Esophagus muscularis mucosa (tissue), 4 donors: ENCODE measurements at regions not wholly inside any gene's neighbourhood (a gene's known extent, or its start where the extent isn't known, plus 50 kb on each side); places are given as distances from the start of the nearest gene placed in this dataset.

Experiments used
- EP300 ChIP-seq: sonication (generic); formaldehyde crosslinking; IDR thresholded peaks from one replicate; pipeline ENCODE4 v1.6.1; 2017; ENCODE audit warnings: antibody characterized with exemption
- POLR2A ChIP-seq: fragments of 450-650 bp; IDR thresholded peaks from one replicate; pipeline ENCODE4 v1.6.1; 2017; ENCODE audit warnings: antibody characterized with exemption, moderate library complexity, mild to moderate bottlenecking, low read depth
- POLR2AphosphoS5 ChIP-seq, 2 donors: sonication (generic); formaldehyde crosslinking; IDR thresholded peaks; one replicate each; pipeline ENCODE4 v1.6.1; 2017; ENCODE audit warnings: antibody characterized with exemption in 2 of 2
- TF ChIP-seq, protein P1 (sequence below), 3 experiments: fragments of 200-600 bp in 2 of 3; fragments of 450-650 bp in 1 of 3; sonication (generic) in 2 of 3; IDR thresholded peaks; one replicate each; pipeline ENCODE4 v1.5.1; 2017 to 2019; ENCODE audit warnings: antibody characterized with exemption in 3 of 3, mild to moderate bottlenecking in 2 of 3, moderate library complexity in 1 of 3

DNA sequence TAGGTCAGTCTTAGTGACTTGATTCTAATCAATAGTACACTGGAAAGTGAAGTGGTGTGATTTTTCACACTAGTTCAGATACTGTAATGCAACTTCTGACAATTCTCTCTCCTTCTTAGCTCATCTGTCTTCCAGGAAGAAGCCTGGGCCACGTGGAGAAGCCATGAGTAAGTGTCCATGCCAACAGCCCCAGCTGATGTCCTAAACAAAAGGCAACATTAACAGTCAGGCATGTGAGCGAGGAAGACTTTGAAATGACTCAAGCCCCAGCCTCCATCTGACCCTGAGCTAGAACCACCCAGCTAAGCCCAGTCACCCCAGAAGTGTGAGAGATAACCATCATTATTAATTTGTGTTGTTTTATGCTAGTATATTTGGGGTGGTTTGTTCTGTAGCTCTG is 115.7 kb upstream of the MAGEB16 start:
- TF ChIP-seq, protein P1, sequence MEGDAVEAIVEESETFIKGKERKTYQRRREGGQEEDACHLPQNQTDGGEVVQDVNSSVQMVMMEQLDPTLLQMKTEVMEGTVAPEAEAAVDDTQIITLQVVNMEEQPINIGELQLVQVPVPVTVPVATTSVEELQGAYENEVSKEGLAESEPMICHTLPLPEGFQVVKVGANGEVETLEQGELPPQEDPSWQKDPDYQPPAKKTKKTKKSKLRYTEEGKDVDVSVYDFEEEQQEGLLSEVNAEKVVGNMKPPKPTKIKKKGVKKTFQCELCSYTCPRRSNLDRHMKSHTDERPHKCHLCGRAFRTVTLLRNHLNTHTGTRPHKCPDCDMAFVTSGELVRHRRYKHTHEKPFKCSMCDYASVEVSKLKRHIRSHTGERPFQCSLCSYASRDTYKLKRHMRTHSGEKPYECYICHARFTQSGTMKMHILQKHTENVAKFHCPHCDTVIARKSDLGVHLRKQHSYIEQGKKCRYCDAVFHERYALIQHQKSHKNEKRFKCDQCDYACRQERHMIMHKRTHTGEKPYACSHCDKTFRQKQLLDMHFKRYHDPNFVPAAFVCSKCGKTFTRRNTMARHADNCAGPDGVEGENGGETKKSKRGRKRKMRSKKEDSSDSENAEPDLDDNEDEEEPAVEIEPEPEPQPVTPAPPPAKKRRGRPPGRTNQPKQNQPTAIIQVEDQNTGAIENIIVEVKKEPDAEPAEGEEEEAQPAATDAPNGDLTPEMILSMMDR (IDR thresholded peaks at IDR 0.05), result no peak
- TF ChIP-seq EP300 (no peak), POLR2A (no peak), POLR2AphosphoS5 (IDR thresholded peaks at IDR 0.05) (no peak)
